SHP77 treated with DMSO at 0.1 percent for 48 hours (cell line): ENCODE measurements at regions not wholly inside any gene's neighbourhood (a gene's known extent, or its start where the extent isn't known, plus 50 kb on each side); places are given as distances from the start of the nearest gene placed in this dataset.

Experiments used
- DNase-seq: peaks from one replicate; lab custom pipeline; 2025; lab: John Stamatoyannopoulos, UW

DNA sequence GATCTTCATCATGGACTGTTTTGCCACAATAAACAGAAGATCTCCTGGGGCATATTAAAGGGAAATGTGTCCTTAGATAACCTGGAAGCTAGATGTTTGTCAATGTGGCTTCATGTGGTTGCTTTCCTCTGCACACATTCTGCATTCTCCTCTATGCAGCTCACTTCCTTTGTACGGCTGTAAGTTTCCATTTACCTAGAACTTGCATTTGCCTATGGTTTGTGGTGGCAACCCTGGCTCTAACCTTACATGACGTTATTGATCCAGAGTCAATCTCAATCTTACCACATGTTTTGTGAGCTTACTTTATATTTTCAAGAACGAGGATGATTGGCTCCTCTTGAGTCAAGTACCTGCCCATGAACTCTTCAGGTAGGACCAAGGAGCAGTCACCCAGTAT is 863.1 kb downstream of the MAFB start:
- no peak for DNase-seq

DNA sequence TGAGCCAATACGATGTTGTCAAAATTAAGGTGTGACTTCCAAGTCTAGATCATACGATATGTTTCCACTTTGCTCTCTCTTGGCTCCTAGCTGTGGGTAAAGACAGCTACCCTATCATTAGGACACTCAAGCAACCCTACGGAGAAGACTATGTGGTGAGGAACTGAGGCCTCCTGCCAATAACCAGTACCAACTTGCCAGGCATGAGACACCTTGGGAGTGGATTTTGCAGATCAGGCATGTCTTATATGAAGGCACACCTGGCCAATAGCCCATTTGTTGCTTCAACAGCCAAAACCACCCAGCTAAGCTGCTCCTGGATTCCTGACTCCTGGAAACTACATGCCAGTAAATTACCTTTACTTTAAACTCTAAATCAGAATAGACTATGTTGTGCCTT is 863.4 kb downstream of the DHX35 start:
- no peak for DNase-seq

DNA sequence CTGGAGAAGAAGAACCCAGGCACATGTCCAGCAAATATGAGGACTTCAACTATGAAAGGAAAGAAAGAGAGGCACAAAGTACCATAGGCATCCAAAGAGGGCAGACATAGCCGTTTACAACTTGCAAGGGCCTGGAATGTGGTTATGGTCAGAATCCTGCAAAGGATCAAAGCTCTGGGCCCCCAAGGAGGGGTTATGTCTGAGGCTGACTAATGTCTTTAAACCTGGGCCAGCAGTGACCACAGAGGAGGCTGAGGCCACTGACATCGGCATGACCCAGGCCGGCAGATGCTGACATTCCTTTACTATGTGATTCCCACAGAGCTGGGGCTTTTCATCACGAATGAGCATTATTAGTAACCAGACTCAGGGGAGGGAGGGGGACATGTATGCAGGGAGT is 861.1 kb downstream of the DHX35 start:
- DNase-seq, result no peak

DNA sequence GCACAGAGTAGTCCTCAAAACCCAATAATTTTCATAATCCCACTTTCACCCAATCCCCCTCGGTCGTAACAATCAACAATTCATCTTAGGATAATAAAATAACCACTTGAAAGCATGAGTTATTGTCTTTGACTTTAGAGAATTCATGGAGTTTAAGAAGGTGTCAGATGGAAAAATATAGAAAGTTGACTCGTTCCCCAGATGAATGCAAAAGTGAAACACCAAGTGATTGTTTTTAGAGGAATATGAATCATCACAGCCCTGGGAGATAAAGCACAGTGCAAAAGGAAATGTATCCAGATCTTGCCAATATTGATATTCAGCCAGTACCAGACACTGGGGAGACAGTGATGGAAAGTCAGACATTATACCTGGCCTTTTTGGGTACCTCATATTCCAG is 860.5 kb downstream of the DHX35 start:
- DNase-seq, result no peak

DNA sequence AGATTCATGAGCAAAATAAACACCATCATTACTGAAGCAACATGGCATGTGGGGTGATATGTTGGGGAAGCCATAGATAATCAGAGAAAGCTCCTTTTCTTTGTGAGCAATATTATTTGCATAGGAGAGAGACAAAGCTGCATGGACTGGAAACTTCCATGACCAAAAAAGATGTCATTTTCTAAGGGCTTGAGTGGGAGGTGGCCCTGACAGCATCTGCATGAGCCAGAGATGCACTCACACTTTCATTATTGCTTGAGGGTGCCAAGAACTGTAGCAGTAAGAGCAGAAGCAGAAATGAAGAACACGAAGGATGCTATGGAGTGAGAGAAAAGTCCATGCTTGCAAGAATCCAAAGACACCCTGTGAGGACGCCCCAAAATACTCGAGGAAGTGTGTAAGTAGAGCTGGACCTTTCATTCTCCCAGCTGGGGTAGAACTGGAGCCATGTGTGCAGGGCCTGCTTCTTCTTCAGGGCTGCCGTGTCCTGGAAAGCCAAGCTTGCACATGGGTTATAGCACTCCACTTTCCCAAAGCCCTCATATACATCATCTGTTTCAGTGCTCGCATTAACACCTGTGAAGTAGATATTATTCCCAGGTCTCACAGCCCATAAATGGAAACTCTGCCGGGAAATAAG is 851.2 kb downstream of the DHX35 start:
- DNase-seq, result no peak

DNA sequence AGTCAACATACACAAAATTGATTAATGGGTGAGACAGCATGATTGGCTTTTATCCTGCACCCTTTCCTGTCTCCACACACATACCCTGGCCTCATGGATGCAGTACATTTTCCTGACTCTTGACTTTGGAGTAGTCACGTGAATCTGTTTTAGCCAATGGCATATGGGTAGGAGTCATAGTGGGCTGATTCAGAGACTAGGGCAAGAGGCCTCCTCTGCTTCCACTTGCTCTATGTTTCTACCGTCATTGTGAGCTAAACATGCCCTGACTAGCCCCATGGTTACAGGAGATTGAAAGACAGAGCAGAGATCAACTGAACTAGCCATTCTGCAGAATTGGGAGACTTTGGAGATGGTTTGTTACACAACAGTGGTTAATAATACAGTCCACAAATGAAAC is 850.0 kb downstream of the DHX35 start:
- no peak for DNase-seq

DNA sequence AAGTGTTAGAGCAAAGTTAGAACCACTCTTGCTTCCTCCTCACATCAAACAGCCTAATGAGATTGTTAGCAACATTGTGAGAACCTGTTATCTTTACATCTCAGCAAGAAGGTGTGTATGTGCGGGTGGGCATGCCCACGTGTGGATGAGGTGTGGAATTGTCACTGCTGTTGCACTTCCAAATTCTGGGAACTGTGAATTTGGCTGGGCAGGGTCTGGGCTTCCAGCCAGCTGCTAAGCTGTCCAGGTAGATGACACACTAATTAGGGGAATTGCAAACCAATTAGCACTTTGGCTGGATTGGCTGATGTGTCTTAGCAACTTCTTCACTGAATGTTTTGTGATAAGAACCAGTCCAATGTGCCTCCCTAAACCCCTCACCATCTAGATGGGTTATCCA is 848.2 kb downstream of the DHX35 start:
- no peak for DNase-seq

DNA sequence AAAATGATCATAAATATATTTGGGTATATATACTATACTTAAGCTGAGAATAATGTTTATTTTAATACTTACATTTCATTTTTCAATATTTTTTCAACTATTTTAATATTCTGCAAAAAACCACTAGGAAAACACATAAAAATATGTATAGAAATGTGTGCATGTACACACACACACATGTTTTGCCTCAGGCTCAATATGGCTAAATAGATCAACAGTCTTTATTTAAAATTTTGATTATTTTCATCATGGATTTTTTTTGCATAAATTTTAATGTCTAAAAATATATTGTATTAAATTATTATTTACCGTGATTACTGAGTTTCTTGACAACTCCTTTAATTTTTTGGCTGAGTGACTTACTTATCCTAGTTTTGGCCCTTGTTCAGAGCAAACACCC is 846.5 kb downstream of the DHX35 start:
- DNase-seq, result no peak

DNA sequence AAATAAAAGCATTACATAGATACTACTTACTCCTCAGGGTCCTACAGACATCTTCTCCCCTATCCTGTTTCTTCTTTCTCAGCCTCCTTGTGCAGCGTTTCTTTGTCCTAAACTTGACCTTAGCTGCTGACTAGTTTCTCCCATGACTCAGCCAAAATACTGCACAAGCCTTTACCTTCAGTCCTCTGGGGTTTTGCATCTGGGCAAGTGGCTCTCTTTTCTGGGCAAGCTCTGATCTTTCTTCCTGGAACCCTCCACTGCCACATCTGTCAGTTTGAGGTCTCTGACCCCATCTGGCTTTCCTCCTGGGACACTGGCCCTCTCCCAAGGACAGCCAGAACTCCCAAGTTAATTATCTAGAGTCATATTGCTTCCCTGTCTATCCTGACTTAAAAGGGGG is 838.4 kb downstream of the DHX35 start:
- DNase-seq, result no peak

DNA sequence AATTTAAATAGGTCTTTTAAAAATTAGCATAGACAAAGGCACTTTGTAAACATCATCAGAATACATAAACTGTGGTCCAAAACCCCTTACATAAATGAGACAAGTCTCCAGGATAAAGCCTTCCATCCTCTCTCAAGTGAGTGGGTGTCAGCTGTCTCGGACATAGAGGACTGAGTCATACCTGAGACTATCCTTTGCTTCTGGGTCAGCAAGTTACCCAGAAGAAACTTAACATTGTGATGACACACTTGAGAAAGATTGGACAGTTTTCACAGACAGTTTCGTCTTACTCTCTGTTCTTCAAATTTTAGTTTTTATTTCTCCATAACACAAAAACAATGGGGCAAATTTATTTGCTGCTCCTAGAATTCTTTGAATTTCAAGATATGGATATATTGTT is 838.0 kb downstream of the DHX35 start:
- DNase-seq, result no peak

DNA sequence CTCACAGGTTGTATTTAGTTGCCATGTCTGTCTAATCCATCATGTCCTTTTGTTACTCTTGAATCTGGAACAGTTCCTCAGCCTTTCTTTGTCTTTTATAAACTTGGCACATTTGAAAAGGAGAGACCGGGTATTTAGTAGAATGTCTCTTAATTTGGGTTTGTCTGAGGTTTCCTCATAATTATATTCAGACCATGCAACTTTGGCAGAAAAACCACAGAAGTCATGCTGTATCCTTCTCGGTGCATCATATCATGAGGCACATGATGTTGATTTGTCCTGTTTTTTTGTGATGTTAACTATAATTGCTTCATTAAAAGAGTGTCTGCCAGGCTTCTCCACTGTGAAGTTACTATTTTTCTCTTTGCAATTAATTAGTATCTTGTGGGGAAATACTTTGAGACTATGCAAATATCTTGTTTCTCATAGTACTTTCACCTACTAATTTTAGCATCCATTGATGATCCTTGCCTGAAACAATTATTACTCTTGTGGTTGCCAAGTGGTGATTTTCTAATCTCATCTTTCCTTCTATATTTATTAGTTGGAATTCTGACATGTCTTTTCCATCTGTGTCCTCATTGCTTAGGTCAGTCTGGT is 837.3 kb downstream of the DHX35 start:
- no peak for DNase-seq

DNA sequence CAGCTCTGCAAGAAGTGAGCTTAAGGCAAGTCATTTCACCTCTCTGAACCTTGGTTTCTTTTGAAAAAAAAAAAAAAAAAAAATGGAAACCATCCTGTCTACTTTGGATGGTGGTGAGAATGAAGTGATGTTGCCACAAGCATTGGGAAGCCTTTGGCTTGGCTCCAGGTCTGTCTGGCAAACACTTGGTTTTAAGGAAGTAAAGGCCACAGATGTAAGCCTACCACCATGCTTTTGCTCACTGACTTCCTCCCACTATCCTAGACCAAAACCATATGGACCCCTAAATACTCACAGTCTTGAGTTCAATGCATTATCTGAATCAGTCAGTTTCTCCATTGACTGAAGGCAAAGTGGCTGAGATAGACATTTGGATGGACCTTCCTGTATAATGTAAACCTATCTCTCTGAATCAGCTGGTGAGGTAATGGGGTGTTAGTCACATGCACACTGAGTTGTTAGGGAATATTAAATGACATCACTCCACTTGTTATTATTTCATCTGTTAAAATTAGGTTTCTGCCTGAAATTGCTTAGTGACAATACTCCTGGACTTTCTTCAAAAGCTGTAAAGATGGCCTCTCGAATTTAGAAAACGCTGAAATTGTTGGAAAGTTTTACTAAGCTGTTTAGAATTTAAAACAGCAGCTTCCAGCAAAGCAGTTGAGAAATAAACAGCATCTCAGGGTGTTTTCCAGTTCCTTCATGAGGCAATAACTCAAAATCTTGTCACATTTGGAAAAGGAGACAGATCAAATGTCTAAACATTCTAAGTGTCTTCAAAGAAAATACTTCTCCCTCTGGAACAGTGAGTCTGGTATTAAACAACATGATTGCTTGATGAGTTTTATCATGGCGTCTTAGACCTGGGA is 833.5 kb downstream of the DHX35 start:
- no peak for DNase-seq

DNA sequence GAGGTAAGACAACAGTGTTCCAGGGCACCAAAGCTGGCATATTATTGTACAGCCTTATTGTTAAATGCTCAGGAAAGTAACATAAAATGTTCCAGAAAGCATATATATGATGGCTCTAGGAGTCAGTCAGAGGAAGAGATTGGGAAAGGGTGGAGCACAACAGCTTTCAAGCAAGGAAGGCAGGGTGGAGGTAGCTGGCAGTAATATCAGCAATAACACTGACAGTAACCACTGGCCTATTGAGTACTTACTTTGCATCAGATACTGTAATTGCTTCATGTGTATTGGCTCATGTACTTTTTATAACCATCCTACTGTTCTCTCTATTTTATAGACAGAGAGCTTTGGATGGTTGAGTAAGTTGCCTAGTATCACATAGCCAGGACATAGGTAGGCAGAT is 830.2 kb downstream of the DHX35 start:
- no peak for DNase-seq

DNA sequence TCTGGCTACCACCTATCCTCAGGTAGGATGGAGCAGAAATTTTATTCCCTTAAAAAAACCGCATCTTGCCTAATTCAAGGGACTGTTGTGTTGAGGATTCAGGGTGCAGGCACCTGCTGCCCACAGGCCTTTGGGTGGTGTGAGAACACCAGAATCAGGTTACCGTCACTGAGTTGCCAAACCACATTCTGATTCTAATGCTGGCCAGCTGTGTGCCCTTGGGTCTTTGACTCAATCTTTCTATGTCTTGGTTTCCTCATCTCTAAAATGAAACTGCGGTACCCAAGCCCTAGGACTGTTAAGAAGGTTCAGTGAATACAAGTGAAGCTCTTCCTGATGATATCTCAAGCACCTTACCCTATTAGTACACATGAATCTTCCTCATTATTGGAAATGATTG is 827.3 kb downstream of the DHX35 start:
- no peak for DNase-seq

DNA sequence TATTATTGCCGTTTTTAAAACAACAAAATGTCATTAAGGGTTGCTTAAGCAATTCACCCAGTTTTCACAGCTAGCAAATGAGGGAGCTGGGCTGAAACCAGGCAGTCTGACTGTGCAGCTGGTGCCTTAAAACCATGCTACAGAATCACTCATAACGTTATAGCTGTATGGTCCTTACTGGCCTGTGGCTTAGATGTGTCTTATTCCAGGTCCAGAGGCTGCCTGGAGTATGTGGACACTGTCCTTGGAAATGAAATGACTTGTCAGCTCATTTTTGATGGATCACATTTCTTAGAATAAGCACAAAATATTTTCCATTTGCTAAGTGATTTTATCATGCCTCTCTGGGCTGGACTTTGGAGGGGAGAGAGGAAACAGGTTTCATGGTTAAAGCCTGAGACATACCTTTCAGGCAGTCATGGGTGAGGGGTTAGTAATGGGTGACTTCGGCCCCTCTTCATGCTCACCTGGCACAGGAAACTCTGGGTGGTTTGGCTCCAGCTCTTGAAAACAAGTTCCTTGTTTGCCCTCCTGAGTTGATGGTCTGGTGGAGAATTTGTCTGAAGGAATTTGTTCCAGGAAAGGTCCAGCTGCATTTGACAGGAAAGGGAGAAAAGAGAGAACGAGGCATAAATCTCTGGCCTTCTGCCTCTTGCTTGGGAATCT is 823.2 kb downstream of the DHX35 start:
- DNase-seq, result no peak

DNA sequence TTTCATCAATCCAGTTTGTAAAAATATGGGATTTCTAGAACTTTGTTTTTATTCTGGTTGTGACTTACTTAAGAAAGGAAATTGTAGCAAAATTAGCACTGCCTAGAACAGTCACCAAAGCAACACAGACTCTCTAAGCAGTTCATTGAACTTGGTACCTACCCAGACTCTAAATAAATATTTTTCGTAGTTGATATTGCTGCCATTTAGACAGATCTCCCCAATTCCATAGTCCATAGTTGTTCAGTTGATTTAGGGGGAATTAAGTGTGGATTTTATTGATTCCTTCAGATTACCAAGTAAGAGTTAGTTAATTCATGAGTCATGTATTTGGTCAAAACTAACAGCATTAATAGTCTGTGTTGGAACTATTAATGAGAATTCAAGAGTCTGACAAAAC is 822.5 kb downstream of the DHX35 start:
- no peak for DNase-seq

DNA sequence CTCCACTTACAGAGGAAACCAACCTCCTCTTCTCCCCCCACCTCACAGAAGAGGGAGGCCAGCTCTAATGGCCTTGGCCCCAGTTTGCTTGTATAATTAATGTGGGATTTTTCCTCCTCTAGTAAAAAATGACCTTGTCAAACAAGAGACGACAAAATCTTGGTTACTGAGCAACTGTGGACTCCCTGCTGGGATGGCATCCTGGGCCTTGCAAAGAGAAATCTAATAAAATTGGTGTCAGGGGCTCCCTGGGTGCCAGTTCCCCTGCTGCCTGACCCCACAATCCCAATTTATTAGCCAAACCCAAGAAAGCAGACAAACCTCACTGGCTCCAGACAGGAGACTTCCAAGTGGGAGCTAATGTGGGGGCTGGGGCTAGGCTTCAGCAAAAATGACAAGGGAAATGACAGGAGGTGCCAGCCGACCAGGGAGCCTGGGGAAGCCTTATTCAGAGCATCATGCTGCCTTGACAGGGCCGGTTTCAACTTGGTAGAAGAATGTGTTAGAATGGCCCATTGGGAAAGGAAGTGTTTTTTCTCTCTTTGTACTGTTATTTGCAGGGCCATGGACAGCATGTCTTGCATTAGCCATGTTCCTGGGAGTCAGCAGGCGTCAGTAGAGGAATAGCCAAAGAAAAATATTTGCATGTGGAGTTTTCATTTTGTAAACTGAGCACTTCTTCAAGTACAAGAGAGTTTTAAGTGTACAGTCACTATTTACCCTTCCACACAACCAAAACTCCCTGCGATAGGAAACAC is 816.9 kb downstream of the DHX35 start:
- no peak for DNase-seq

DNA sequence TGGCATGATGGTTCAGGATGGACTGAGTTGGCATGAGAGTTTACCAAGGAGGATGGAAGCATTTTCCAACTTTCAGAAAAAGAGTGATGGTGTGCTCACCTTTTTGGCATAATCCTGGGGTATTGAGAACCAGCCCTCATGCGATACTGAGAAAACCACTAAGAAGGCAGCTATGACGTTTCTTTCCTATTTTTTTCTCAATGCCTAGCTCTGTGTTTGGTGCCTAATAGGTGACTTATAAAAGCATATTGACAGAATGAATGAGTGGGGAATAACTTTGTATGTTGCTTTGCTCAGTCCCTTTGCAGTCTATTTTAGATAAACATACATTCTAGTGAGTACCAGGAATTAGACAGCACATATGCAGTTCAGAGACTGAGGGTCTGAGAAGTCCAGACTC is 816.3 kb downstream of the DHX35 start:
- DNase-seq, result no peak

DNA sequence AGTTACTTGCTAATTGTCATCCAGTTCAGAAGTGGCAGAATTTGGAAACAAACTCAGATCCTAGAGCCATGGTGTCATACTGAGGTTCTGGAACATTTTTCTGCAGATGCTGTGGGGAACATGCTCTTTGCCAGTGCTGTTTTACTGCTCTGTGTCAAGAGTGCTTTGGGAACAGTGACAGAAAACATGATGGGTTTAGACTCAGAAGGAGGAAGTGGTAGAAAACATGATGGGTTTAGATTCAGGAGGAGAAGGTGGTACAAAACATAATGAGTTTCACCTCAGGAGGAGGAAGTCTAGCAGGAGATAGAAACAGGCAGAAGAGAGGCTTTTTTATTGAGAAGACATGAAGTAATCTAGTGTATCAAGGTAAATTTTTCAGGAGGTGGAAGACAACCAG is 815.5 kb downstream of the DHX35 start:
- DNase-seq, result no peak

DNA sequence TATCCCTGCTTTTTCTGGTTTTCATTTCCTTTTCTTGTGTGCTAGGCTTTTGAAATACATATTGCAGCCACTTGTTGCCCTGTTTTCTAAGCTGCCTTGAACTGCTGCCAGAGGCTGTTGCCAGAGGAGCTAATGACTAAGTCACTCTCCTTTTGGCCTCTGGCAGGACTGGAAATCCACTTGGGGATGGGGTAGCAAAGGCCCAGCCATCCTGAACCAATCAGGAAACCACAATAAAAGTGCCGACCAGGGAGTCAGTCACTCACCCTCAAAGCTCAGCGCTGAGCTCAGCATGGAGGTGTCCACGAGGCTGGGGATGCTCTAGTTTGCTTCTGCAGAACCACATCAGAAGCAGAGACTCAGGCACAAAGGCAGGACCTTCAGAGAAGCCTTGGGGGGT is 813.0 kb downstream of the DHX35 start:
- DNase-seq, result no peak

DNA sequence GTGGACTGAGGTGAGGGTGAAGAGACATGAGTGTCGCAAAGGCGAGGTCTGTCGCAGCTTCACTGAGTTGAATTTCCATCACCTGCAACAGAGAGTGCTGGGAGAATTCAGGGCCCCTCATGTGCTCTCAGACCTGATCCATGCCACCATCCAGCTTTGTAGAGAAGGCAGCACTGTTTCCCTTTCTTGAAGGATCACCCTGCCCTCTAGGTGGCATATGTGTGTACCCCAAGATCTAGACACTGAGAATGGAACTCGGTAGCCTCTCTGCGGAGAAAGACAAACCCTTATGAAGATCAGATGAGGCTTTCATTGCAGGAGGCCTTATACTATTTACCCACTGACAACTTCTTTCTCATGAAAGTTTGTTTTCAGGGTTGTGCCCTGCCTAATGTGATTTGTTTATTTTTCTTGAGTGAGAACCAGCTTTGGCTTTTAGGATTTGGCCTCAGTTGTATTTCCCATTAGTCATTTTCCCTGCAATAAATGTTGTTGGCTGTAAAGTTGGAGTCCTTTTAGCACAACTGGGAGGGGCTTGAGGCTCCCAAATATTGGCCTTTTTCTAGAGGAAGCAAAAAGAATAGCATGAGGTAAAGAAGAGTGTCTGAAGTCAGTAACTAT is 811.3 kb downstream of the DHX35 start:
- no peak for DNase-seq

DNA sequence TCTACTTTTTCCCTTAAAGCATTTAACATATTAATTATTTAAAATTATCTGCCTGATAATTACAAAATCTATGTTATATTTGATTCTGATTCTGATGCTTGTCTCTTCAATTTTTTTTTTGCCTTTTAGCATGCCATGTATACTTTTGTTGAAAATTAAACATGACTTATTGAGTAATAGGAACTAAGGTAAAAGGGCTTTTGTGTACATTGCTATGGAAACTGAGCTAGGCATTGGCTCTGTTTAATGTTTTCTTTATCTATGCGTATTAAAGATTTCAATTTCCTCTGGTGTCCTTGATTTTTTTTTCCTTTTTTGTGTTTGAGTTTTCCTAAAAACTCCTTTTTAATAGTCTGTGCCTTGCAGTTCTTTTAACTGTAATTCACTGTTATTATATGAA is 805.2 kb downstream of the DHX35 start:
- no peak for DNase-seq
